ENCODE measurements at regions not wholly inside any gene's neighbourhood (a gene's known extent, or its start where the extent isn't known, plus 50 kb on each side); places are given as distances from the start of the nearest gene placed in this dataset.

- DNase-seq (ENCODE audit: low spot score): no peak
Measured at GRCh38 chr16:64656471-64656870, 465.4 kb downstream of the CDH11 start.

GRCh38 chr16:64654178-64654577, 467.7 kb downstream of the CDH11 start:
- DNase-seq (ENCODE audit: low spot score): no peak

DNA sequence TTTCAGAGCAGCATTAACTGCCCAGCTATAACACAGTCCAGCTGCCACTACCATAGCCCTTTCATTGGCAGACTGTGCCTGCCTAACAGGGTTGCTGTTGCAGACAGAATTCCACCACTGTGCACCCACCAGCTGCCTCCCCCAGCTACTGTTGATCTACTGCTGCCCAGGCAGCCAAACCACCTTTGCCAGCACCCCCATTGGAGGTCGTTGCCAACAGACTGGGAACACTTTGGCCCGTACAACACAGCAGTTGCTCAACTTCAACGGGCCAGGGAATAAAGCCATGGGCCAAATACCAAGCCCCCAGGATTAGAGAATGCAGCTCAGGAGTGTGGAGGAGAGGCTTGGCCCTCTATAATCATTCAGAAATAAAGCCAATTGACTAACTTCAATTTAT, 473.6 kb downstream of the CDH11 start:
- DNase-seq (ENCODE audit: low spot score): no peak

- DNase-seq (ENCODE audit: low spot score): no peak
Measured at GRCh38 chr16:64641343-64641742, 480.5 kb downstream of the CDH11 start.

DNA sequence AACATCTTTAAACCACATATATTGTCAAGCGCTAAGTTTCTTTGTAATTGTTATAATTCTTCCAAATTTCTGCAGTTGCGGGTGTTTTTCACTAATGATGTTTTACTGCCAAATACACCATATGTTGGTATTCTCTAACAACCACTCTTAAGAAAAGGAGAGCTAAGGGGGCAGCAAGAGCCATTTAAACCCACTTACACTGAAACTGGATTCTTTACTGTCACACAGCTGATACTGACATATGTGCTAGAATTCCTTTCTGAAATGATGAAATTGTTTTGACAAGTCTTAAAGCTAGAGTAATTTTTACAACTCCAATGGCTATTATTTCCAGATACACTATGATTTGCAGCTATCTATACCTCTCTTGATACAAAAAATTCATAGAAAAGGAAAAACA, 483.1 kb downstream of the CDH11 start:
- DNase-seq (ENCODE audit: low spot score): no peak

GRCh38 chr16:64629622-64630021, 492.2 kb downstream of the CDH11 start:
- DNase-seq (ENCODE audit: low spot score): no peak

- no peak for DNase-seq (ENCODE audit: low spot score)
Measured at GRCh38 chr16:64627781-64628180, 494.1 kb downstream of the CDH11 start.

DNA sequence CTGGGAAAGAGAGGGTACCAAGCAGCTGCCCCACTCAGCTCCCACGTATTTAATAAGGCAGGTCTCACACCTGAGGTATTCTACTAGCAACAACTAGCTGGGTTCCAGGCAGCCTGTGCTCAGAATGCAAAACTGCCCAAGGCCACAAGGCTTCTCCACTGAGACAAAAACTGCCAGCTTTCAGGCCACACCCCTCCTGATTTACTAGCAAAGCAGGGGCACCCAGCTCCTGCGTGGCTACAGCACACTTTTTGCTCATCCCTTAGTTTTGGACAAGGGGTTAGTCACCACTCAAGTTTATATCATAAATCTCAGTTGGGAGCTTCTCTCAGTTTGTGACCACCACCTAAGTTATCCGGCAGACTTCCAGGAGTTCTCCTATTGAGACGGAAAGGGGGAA, 494.6 kb downstream of the CDH11 start:
- DNase-seq (ENCODE audit: low spot score): no peak

GRCh38 chr16:64626776-64627175, 495.1 kb downstream of the CDH11 start:
- DNase-seq (ENCODE audit: low spot score): no peak

DNA sequence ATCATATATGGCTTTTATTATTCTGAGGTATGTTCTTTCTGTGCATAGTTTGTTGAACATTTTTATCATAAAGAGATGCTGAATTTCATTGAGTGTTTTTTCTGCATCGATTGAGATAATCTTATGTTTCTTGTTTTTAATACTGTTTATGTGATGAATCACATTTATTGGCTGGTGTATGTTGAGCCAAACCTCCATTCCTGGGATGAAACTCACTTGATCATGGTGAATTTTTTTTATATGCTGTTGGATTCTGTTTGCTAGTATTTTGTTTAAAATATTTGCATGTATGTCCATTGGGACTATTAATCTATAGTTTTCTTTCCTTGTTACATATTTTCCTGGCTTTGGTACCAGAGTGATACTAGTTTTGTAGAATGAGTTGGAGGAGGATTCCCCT, 500.2 kb downstream of the CDH11 start:
- no peak for DNase-seq (ENCODE audit: low spot score)

- no peak for DNase-seq (ENCODE audit: low spot score)
Measured at GRCh38 chr16:64617836-64618476, 503.9 kb downstream of the CDH11 start.

- DNase-seq (ENCODE audit: low spot score): no peak
Measured at GRCh38 chr16:64615630-64616280, 506.1 kb downstream of the CDH11 start.

- no peak for DNase-seq (ENCODE audit: low spot score)
Measured at GRCh38 chr16:64596196-64596595, 525.7 kb downstream of the CDH11 start.

GRCh38 chr16:64590513-64590912, 531.4 kb downstream of the CDH11 start:
- no peak for DNase-seq (ENCODE audit: low spot score)

GRCh38 chr16:64589836-64590235, 532.0 kb downstream of the CDH11 start:
- no peak for DNase-seq (ENCODE audit: low spot score)

- peak; percentile 22 for DNase-seq (ENCODE audit: low spot score)
Measured at GRCh38 chr16:64586781-64587180, 535.1 kb downstream of the CDH11 start.

GRCh38 chr16:64585367-64585766, 536.5 kb downstream of the CDH11 start:
- DNase-seq (ENCODE audit: low spot score): no peak

GRCh38 chr16:64580558-64580957, 541.3 kb downstream of the CDH11 start:
- no peak for DNase-seq (ENCODE audit: low spot score)

DNA sequence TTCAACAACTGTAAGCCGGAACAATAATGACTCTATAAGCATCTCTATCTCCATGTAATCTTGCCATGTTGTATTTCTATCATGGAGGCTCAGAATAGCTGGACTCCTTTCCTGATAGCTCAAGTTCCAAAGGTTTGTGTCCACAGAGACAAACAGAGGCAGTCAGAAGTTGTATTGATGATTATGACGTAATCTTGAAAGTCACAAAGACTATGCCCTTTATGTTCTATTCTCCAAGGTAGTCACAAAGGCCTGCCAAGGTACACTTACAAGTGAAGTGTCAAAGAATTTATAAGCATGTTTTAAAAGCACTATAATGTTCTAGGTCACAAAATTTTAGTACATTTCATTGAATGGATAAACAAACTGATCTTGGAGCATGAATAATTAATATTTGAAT, 542.2 kb downstream of the CDH11 start:
- no peak for DNase-seq (ENCODE audit: low spot score)

DNA sequence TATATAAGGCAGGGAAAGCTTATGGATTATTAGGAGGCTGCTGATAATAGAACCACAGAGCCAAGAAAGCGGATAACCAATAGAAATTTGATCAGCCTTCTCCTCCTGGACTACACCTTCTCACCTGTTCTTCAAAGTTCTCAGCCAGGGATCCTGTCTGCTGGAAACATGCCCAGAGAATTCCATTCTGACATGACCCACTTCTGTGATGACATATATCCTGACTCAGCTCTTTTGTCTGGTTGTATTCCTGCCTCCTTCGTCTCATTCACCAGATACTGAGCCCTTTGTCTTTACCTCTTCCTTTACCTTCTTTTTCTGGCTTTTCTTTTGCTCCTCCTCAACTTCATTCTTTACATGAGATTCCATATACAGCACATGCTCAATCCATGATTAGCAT, 576.1 kb downstream of the CDH11 start:
- DNase-seq (ENCODE audit: low spot score): peak; percentile 48

DNA sequence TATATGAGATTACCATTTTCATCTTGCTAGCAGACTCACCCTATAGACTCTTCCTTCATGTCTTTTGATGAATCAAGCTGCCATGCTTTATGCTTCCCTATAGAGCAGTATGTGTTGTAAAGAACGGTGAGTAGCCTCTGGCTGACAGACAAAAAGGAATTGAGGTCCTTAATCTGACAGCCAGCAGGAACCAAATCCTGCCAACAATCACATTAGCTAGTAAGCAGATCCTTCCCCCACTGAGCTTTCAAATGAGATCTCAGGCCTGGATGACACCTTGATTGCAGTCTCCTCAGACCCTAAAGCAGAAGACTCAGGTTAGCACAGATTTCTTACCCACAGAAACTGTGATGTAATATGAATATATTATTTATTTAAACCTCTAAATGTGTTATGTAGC, 577.0 kb downstream of the CDH11 start:
- DNase-seq (ENCODE audit: low spot score): no peak

DNA sequence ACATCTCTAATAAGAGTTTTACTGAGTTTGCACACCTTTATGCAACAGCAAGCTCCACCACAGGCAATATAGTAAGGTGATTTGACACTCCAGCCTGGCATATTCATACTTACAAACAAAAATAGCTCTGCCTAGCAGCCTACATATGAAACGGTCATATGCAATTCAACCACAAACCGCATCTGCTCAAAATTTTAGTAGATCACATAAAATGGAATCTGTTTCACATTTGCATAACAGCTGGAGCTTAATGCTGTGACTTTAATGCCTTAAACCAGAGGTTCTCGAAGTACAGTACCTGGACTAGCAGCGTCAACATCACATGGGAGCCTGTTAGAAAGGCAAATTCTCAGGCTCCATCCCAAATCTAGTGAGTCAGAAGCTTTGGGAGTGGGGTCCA, 578.4 kb downstream of the CDH11 start:
- DNase-seq (ENCODE audit: low spot score): no peak

- no peak for DNase-seq (ENCODE audit: low spot score)
Measured at GRCh38 chr16:64543031-64543430, 578.8 kb downstream of the CDH11 start.

DNA sequence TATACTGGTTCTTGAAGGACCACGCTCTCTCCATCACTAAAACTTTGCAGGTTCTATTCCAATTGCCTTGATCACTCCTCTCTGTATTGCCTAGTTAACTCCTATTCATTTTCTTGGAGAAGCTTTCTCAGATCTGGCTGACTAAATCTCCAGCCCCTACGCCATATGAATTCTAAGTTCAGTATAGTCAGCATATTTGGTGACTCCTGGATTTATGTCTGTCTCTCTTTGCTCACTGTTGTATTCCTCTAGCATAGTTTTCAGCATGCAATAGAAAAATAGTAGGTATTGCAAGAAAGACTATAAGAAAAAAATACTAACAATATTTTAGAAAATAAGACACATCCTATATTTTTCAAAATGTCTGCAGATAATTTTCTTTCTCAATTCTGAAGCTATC, 579.7 kb downstream of the CDH11 start:
- no peak for DNase-seq (ENCODE audit: low spot score)

Data from mucosa of gallbladder (tissue), 1 donor.